Sigmoid colon (tissue), 3 donors: ENCODE measurements at regions not wholly inside any gene's neighbourhood (a gene's known extent, or its start where the extent isn't known, plus 50 kb on each side); places are given as distances from the start of the nearest gene placed in this dataset.

Experiments used
- CTCF ChIP-seq, 4 experiments: fragments of 450-650 bp in 3 of 4; fragments of 200-600 bp in 1 of 4; IDR thresholded peaks; one replicate each; pipeline ENCODE4 v1.5.1; 2016 to 2019; ENCODE audit warnings: antibody characterized with exemption in 4 of 4, mild to moderate bottlenecking in 3 of 4, moderate library complexity in 2 of 4
- POLR2A ChIP-seq, 2 donors: fragments of 450-650 bp; IDR thresholded peaks; one replicate each; pipeline ENCODE4 v1.6.1; 2016; ENCODE audit warnings: antibody characterized with exemption in 2 of 2, mild to moderate bottlenecking in 2 of 2, moderate library complexity in 2 of 2

GRCh38 chr11:76287227-76287626 is 80.9 kb upstream of the WNT11 start:
- TF ChIP-seq CTCF (IDR thresholded peaks at IDR 0.05) (no peak), POLR2A (IDR thresholded peaks at IDR 0.05) (no peak)
